ENCODE measurements at regions not wholly inside any gene's neighbourhood (a gene's known extent, or its start where the extent isn't known, plus 50 kb on each side); places are given as distances from the start of the nearest gene placed in this dataset.

DNA sequence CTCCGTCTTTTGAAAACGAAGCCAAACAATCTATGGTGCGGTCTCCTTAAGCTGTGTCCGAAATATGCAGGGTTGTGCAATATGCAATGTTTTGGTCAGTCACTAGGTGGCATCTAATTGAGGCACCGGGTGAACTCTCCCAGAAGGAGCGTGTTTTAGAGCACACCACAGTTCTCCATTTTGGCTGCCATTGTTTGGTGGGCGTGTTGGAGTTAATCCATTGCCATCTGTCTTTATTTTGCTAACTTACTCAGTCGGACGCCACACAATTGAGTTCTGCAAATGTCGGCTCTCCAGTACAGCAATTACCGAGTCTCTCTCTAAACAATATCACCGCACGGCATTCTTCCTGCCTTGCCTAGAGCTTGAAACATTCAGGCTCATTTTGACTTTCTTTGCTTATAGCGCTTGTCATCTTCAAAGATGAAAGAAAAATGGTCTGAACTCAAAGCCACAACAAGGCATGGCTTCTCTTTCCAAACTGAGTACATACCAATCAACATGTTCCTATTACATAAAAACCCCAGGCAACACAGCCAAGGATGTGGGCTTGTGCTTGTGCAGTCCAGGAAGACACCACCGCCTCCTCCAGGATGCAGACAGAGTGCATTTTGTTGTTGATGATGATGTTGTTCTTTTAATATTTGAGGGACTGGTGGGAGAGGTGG is 182.0 kb upstream of the SERP2 start:
- TF ChIP-seq, protein P1, sequence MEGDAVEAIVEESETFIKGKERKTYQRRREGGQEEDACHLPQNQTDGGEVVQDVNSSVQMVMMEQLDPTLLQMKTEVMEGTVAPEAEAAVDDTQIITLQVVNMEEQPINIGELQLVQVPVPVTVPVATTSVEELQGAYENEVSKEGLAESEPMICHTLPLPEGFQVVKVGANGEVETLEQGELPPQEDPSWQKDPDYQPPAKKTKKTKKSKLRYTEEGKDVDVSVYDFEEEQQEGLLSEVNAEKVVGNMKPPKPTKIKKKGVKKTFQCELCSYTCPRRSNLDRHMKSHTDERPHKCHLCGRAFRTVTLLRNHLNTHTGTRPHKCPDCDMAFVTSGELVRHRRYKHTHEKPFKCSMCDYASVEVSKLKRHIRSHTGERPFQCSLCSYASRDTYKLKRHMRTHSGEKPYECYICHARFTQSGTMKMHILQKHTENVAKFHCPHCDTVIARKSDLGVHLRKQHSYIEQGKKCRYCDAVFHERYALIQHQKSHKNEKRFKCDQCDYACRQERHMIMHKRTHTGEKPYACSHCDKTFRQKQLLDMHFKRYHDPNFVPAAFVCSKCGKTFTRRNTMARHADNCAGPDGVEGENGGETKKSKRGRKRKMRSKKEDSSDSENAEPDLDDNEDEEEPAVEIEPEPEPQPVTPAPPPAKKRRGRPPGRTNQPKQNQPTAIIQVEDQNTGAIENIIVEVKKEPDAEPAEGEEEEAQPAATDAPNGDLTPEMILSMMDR (IDR thresholded peaks at IDR 0.05) = peak in 5 of 6 experiments; percentile 50 to 82 (median 74)
- no peak for TF ChIP-seq POLR2A (IDR thresholded peaks at IDR 0.05)
